HCT116 (cell line): ENCODE measurements at regions not wholly inside any gene's neighbourhood (a gene's known extent, or its start where the extent isn't known, plus 50 kb on each side); places are given as distances from the start of the nearest gene placed in this dataset.
A peak's percentile ranks its signal among the peaks of the same experiment; 100 is the strongest.

Source experiments
- ATAC-seq: fragments of 200-7000 bp; cut with Tn5 transposase; 2 replicates; pipeline ENCODE4 v1.9.1; 2020; ENCODE audit warnings: mild to moderate bottlenecking, moderate library complexity
- BruUV-seq: library from RNA; stranded (reverse); fragments of 400-500 nt; replicated peaks from 2 replicates; lab custom pipeline; 2021; lab: Mats Ljungman, UMichigan
- CTCF ChIA-PET: fragments of 300-600 bp; sonication (Branson Sonifier 250); formaldehyde crosslinking; loops from one replicate; lab custom pipeline; 2021; ENCODE audit warnings: antibody characterized with exemption; lab: Charles Lee
- POLR2A ChIA-PET: fragments of 300-600, 350-600 bp; sonication (Branson Sonifier 250); formaldehyde crosslinking; loops from one replicate; lab custom pipeline; 2021; ENCODE audit warnings: antibody characterized with exemption; lab: Charles Lee
- RAD21 ChIA-PET, 2 experiments: fragments of 300-600 bp; sonication (Branson Sonifier 250); formaldehyde crosslinking; loops; one replicate each; lab custom pipeline; 2023; ENCODE audit warnings: low total read pairs in 2 of 2; ENCODE audit not compliant: uncharacterized antibody in 2 of 2, unreplicated experiment in 2 of 2, low non-redundant PET in 1 of 2; lab: Charles Lee
- DNase-seq: peaks from one replicate; pipeline ENCODE4 v3.0.0-alpha.2; 2010; ENCODE audit warnings: low read depth, low spot score
- H2AFZ ChIP-seq: fragments of 200-600 bp; shearing (Covaris generic), sonication (generic); 2 replicates; pipeline ENCODE4 v1.6.1; 2017; ENCODE audit warnings: low read depth, mixed run types, mixed read lengths, antibody characterized with exemption, low read length; ENCODE audit not compliant: poor library complexity, severe bottlenecking
- H3K27ac ChIP-seq: 2 replicates; pipeline ENCODE4 v1.5.1; 2012; ENCODE audit warnings: low read depth, low read length
- H3K27me3 ChIP-seq: fragments of 200-600 bp; sonication (generic); 2 replicates; pipeline ENCODE4 v1.6.1; 2016; ENCODE audit warnings: mixed run types, low read length, mixed read lengths; ENCODE audit not compliant: insufficient read depth
- H3K36me3 ChIP-seq, 2 experiments: fragments of 200-500 bp in 1 of 2; fragments of 200-600 bp in 1 of 2; sonication (Bioruptor generic) in 1 of 2; sonication (generic) in 1 of 2; 2 replicates each; pipeline versions ENCODE4 v1.5.1 to v1.6.1; 2014 to 2016; ENCODE audit warnings: low read length in 2 of 2, inconsistent platforms in 1 of 2, mixed read lengths in 1 of 2, mixed run types in 1 of 2; ENCODE audit not compliant: insufficient read depth in 2 of 2, control insufficient read depth in 1 of 2
- H3K4me1 ChIP-seq, 2 experiments: fragments of 200-600 bp in 1 of 2; sonication (generic) in 1 of 2; 2 replicates each; pipeline versions ENCODE4 v1.5.1 to v1.6.1; 2012 to 2017; ENCODE audit warnings: low read length in 2 of 2, inconsistent platforms in 1 of 2, mild to moderate bottlenecking in 1 of 2, mixed read lengths in 1 of 2, mixed run types in 1 of 2, moderate library complexity in 1 of 2; ENCODE audit not compliant: insufficient read depth in 2 of 2, control insufficient read depth in 1 of 2
- H3K4me2 ChIP-seq: fragments of 200-600 bp; sonication (generic); 2 replicates; pipeline ENCODE4 v1.6.1; 2017; ENCODE audit warnings: mixed run types, low read length, mixed read lengths
- H3K4me3 ChIP-seq, 2 experiments: fragments of 200-600 bp in 1 of 2; sonication (generic) in 1 of 2; replicated peaks in 1 of 2; 2 replicates each; pipeline ENCODE4 v1.5.1; 2011 to 2016; ENCODE audit warnings: low read length in 2 of 2, control low read depth in 1 of 2, low read depth in 1 of 2, mild to moderate bottlenecking in 1 of 2, mixed read lengths in 1 of 2, mixed run types in 1 of 2
- H3K79me2 ChIP-seq: fragments of 200-600 bp; sonication (generic); 2 replicates; pipeline ENCODE4 v1.6.1; 2017; ENCODE audit warnings: mild to moderate bottlenecking, mixed run types, low read length, moderate library complexity, mixed read lengths; ENCODE audit not compliant: insufficient read depth
- H3K9ac ChIP-seq: fragments of 200-600 bp; sonication (generic); 2 replicates; pipeline ENCODE4 v1.6.1; 2016; ENCODE audit warnings: low read length, mixed read lengths
- H3K9me2 ChIP-seq: fragments of 200-600 bp; sonication (generic), shearing (Covaris generic); 2 replicates; pipeline ENCODE4 v1.6.1; 2017; ENCODE audit warnings: mixed run types, mild to moderate bottlenecking, moderate library complexity; ENCODE audit not compliant: insufficient read depth
- H3K9me3 ChIP-seq, 2 experiments: fragments of 200-500 bp in 1 of 2; fragments of 200-600 bp in 1 of 2; sonication (Bioruptor generic) in 1 of 2; sonication (generic) in 1 of 2; 2 replicates each; pipeline ENCODE4 v1.6.1; 2014 to 2017; ENCODE audit warnings: low read length in 2 of 2, mixed read lengths in 2 of 2, inconsistent platforms in 1 of 2, low read depth in 1 of 2, mild to moderate bottlenecking in 1 of 2, mixed run types in 1 of 2, moderate library complexity in 1 of 2; ENCODE audit not compliant: control insufficient read depth in 1 of 2, insufficient read depth in 1 of 2
- H4K20me1 ChIP-seq: fragments of 200-600 bp; sonication (generic), shearing (Covaris generic); 2 replicates; pipeline ENCODE4 v1.6.1; 2017; ENCODE audit warnings: mixed run types, mild to moderate bottlenecking, moderate library complexity; ENCODE audit not compliant: insufficient read depth
- ATF3 ChIP-seq: IDR thresholded peaks from 2 replicates; pipeline ENCODE4 v1.6.1; 2012
- CTCF ChIP-seq, 3 experiments: fragments of 200-600 bp in 1 of 3; sonication (generic) in 1 of 3; IDR thresholded peaks in 2 of 3; conservative IDR thresholded peaks in 1 of 3; 2 replicates each; pipeline ENCODE4 v1.5.1; 2012 to 2017; ENCODE audit warnings: low read depth in 2 of 3, low read length in 2 of 3, antibody characterized with exemption in 1 of 3, borderline replicate concordance in 1 of 3, control low read depth in 1 of 3, mild to moderate bottlenecking in 1 of 3, mixed read lengths in 1 of 3, mixed run types in 1 of 3, moderate library complexity in 1 of 3; ENCODE audit not compliant: insufficient read depth in 1 of 3
- EZH2 ChIP-seq: fragments of 200-600 bp; sonication (generic); IDR thresholded peaks from 2 replicates; pipeline ENCODE4 v1.6.1; 2017; ENCODE audit warnings: antibody characterized with exemption, mixed run types
- EZH2phosphoT487 ChIP-seq: fragments of 200-600 bp; IDR thresholded peaks from 2 replicates; pipeline ENCODE4 v1.6.1; 2018; ENCODE audit warnings: antibody characterized with exemption, borderline replicate concordance
- FOSL1 ChIP-seq: IDR thresholded peaks from 2 replicates; pipeline ENCODE4 v1.6.1; 2012; ENCODE audit warnings: low read depth
- JUND ChIP-seq: IDR thresholded peaks from 2 replicates; pipeline ENCODE4 v1.6.1; 2012
- MAX ChIP-seq: IDR thresholded peaks from 2 replicates; pipeline ENCODE4 v1.6.1; 2012
- POLR2A ChIP-seq: IDR thresholded peaks from 2 replicates; pipeline ENCODE4 v1.7.0; 2011; ENCODE audit warnings: borderline replicate concordance; ENCODE audit not compliant: insufficient read depth, insufficient read length; ENCODE audit errors: extremely low read depth
- POLR2AphosphoS5 ChIP-seq: IDR thresholded peaks from 2 replicates; pipeline ENCODE4 v1.6.1; 2011; ENCODE audit warnings: mild to moderate bottlenecking, low read depth, low read length, moderate library complexity
- RAD21 ChIP-seq: IDR thresholded peaks from 2 replicates; pipeline ENCODE4 v1.6.1; 2012; ENCODE audit warnings: low read depth, mild to moderate bottlenecking
- SIN3A ChIP-seq: IDR thresholded peaks from 2 replicates; pipeline ENCODE4 v1.6.1; 2012; ENCODE audit warnings: low read depth
- TCF7L2 ChIP-seq: IDR thresholded peaks from 2 replicates; pipeline ENCODE4 v1.7.0; 2011; ENCODE audit warnings: borderline replicate concordance, inconsistent platforms; ENCODE audit not compliant: insufficient read depth, insufficient read length; ENCODE audit errors: extremely low read depth
- ZBTB33 ChIP-seq: IDR thresholded peaks from 2 replicates; pipeline ENCODE4 v1.6.1; 2011; ENCODE audit warnings: mild to moderate bottlenecking, low read length, moderate library complexity; ENCODE audit not compliant: insufficient replicate concordance; ENCODE audit errors: extremely low read depth
- ZNF274 ChIP-seq: fragments of 200-500 bp; sonication (Bioruptor generic); IDR thresholded peaks from 2 replicates; pipeline ENCODE4 v1.6.1; 2014; ENCODE audit warnings: mild to moderate bottlenecking, low read depth, low read length, inconsistent platforms
- intact Hi-C: fragments of 100-400 bp; cut with micrococcal nuclease; formaldehyde crosslinking; loops from 2 replicates; pipeline ENCODE4 v1.10.0; 2022

- no peak overlapping the region for H3K4me2 ChIP-seq
- H3K9me3 ChIP-seq: no peaks in the 10 kb centered on the region
- H3K27me3 ChIP-seq: no peaks in the 10 kb centered on the region
- H3K4me1 ChIP-seq: peaks cover 0 to 5% of the 10 kb centered on the region in 2 experiments; a peak in 2 of 4 replicates
- H2AFZ ChIP-seq: no peak overlapping the region
- POLR2A ChIA-PET: no interaction called here
- BruUV-seq: no TSS peak
- H4K20me1 ChIP-seq: no peaks in the 10 kb centered on the region
- RAD21 ChIA-PET: no interaction called here
- DNase-seq (no peak), ATAC-seq (peak; percentile 32)
- H3K36me3 ChIP-seq: no peaks in the 10 kb centered on the region
- intact Hi-C loops: no loop called here
- no peak overlapping the region for H3K9ac ChIP-seq
- H3K9me2 ChIP-seq: no peaks in the 10 kb centered on the region
- TF ChIP-seq RAD21 (no peak), EZH2 (no peak), ATF3 (no peak), JUND (no peak), EZH2phosphoT487 (no peak), FOSL1 (no peak), MAX (no peak)
- no peaks in the 10 kb centered on the region for H3K79me2 ChIP-seq
- H3K4me3 ChIP-seq: no peak overlapping the region
- CTCF ChIA-PET: interaction anchor here (1.4 to 4.7 kb wide), 2 partner anchors 11 to 13 kb away, joined by 4 to 51 read pairs; no protein-coding TSS in a partner anchor
- H3K27ac ChIP-seq: no peak overlapping the region
Measured at GRCh38 chr17:77045441-77046041, 95.2 kb upstream of the SEC14L1 start.

GRCh38 chr17:77049440-77049839 lies 91.3 kb upstream of the SEC14L1 start:
- CTCF ChIA-PET: interaction anchor here (0.9 to 2.2 kb wide), 2 partner anchors 182 to 198 kb away, joined by 3 to 10 read pairs; partner anchors contain the start of gene MGAT5B
- Histone ChIP-seq H3K9ac (no peak overlapping the region), H2AFZ (peak overlapping the region; percentile 52), H3K79me2 (no peaks in the 10 kb centered on the region), H3K36me3 (no peaks in the 10 kb centered on the region), H3K4me2 (peak overlapping the region; percentile 32), H3K9me3 (no peaks in the 10 kb centered on the region), H4K20me1 (no peaks in the 10 kb centered on the region), H3K27me3 (no peaks in the 10 kb centered on the region), H3K4me1 (peaks cover 0 to 5% of the 10 kb centered on the region in 2 experiments; a peak in 2 of 4 replicates), H3K9me2 (no peaks in the 10 kb centered on the region), H3K4me3 (no peak overlapping the region), H3K27ac (no peak overlapping the region)
- peak; percentile 72 for ATAC-seq
- peak; percentile 24 for DNase-seq
- RAD21 ChIA-PET: no interaction called here
- no TSS peak for BruUV-seq
- intact Hi-C loops: no loop called here
- POLR2A ChIA-PET: no interaction called here
- no peak for TF ChIP-seq ZNF274
- no peak for TF ChIP-seq TCF7L2
- no peak for TF ChIP-seq ZBTB33
- TF ChIP-seq EZH2: no peak
- no peak for TF ChIP-seq POLR2AphosphoS5
- no peak; the same call in 1 of the 2 replicates for TF ChIP-seq MAX
- no peak for TF ChIP-seq EZH2phosphoT487
- peak; percentile 16 to 35 (median 33); a peak in 5 of 6 replicates for TF ChIP-seq CTCF (IDR thresholded peaks at IDR 0.05 in 2 of 3, conservative IDR thresholded peaks at IDR 0.05 in 1 of 3; ENCODE audit: borderline replicate concordance in 1 of 3, insufficient read depth in 1 of 3, low read depth in 2 of 3, low read length in 2 of 3)
- no peak for TF ChIP-seq JUND
- TF ChIP-seq POLR2A: no peak
- peak; percentile 22; the same call in 1 of the 2 replicates for TF ChIP-seq RAD21
- TF ChIP-seq SIN3A: no peak
